Keratinocyte (primary cell): ENCODE measurements at regions not wholly inside any gene's neighbourhood (a gene's known extent, or its start where the extent isn't known, plus 50 kb on each side); places are given as distances from the start of the nearest gene placed in this dataset.

Source experiments
- DNase-seq: peaks from one replicate; pipeline ENCODE4 v3.0.0-alpha.2; 2011; ENCODE audit warnings: low read depth, missing footprints, low spot score
- FAIRE-seq: peaks from 2 replicates; lab custom pipeline; 2011; peaks lifted over from hg19 to GRCh38; lab: Jason Lieb, UNC
- H2AFZ ChIP-seq: 2 replicates; pipeline ENCODE4 v1.6.0; 2012; ENCODE audit warnings: low read length, control low read depth, inconsistent platforms; ENCODE audit not compliant: control insufficient read depth
- H3K27ac ChIP-seq: 2 replicates; pipeline ENCODE4 v1.5.1; 2011; ENCODE audit warnings: low read length; ENCODE audit not compliant: control insufficient read depth, insufficient read depth
- H3K27me3 ChIP-seq: 3 replicates; pipeline ENCODE4 v1.6.0; 2011; ENCODE audit warnings: low read length; ENCODE audit not compliant: control insufficient read depth, insufficient read depth; ENCODE audit errors: extremely low read depth
- H3K36me3 ChIP-seq, 2 experiments: 2 replicates in 1 of 2; 3 replicates in 1 of 2; pipeline ENCODE4 v1.5.1; 2011; ENCODE audit warnings: low read length in 2 of 2, mild to moderate bottlenecking in 1 of 2; ENCODE audit not compliant: control insufficient read depth in 2 of 2, insufficient read depth in 2 of 2; ENCODE audit errors: extremely low read depth in 1 of 2
- H3K4me1 ChIP-seq: 3 replicates; pipeline ENCODE4 v1.5.1; 2011; ENCODE audit warnings: low read length; ENCODE audit not compliant: control insufficient read depth, insufficient read depth; ENCODE audit errors: extremely low read depth
- H3K4me2 ChIP-seq: 3 replicates; pipeline ENCODE4 v1.6.0; 2011; ENCODE audit warnings: low read depth, low read length; ENCODE audit not compliant: control insufficient read depth, insufficient read depth; ENCODE audit errors: extremely low read depth
- H3K4me3 ChIP-seq, 3 experiments: fragments of 200-600 bp in 1 of 3; sonication (generic) in 1 of 3; 2 replicates in 2 of 3; 3 replicates in 1 of 3; pipeline ENCODE4 v1.5.1; 2011 to 2016; ENCODE audit warnings: low read length in 3 of 3, mild to moderate bottlenecking in 3 of 3, control low read depth in 2 of 3, inconsistent platforms in 1 of 3, low read depth in 1 of 3, mixed read lengths in 1 of 3, mixed run types in 1 of 3, moderate library complexity in 1 of 3; ENCODE audit not compliant: control insufficient read depth in 2 of 3, insufficient read depth in 2 of 3; ENCODE audit errors: extremely low read depth in 1 of 3
- H3K79me2 ChIP-seq: 2 replicates; pipeline ENCODE4 v1.6.0; 2012; ENCODE audit warnings: low read length; ENCODE audit not compliant: control insufficient read depth, insufficient read depth
- H3K9ac ChIP-seq: 3 replicates; pipeline ENCODE4 v1.6.0; 2011; ENCODE audit warnings: low read length; ENCODE audit not compliant: control insufficient read depth, insufficient read depth; ENCODE audit errors: extremely low read depth
- H3K9me1 ChIP-seq: 3 replicates; pipeline ENCODE4 v1.6.0; 2011; ENCODE audit warnings: low read length; ENCODE audit not compliant: control insufficient read depth, insufficient read depth; ENCODE audit errors: extremely low read depth
- H3K9me3 ChIP-seq: 2 replicates; pipeline ENCODE4 v1.5.1; 2012; ENCODE audit warnings: low read depth, low read length; ENCODE audit not compliant: control insufficient read depth
- H4K20me1 ChIP-seq: 3 replicates; pipeline ENCODE4 v1.6.0; 2011; ENCODE audit warnings: low read length; ENCODE audit not compliant: control insufficient read depth, insufficient read depth; ENCODE audit errors: extremely low read depth
- CTCF ChIP-seq, 3 experiments: IDR thresholded peaks in 1 of 3; conservative IDR thresholded peaks in 1 of 3; optimal IDR thresholded peaks in 1 of 3; 2 replicates in 2 of 3; 3 replicates in 1 of 3; pipeline versions ENCODE3 to v1.5.1; 2011; ENCODE audit warnings: low read length in 3 of 3, mild to moderate bottlenecking in 3 of 3, moderate library complexity in 2 of 3, control low read depth in 1 of 3, inconsistent platforms in 1 of 3; ENCODE audit not compliant: insufficient read depth in 2 of 3; ENCODE audit errors: extremely low read depth in 1 of 3
- EZH2 ChIP-seq: IDR thresholded peaks from one replicate; pipeline ENCODE4 v1.6.1; 2012; ENCODE audit warnings: inconsistent platforms, mild to moderate bottlenecking, low read length, moderate library complexity
- dilution Hi-C: fragments of 300-500 bp; cut with MboI; formaldehyde crosslinking; loops from one replicate; pipeline ENCODE4 v1.7.0; 2020; ENCODE audit warnings: low sequenced_read_pairs; ENCODE audit not compliant: extremely low pct_ligation_motif_present

DNA sequence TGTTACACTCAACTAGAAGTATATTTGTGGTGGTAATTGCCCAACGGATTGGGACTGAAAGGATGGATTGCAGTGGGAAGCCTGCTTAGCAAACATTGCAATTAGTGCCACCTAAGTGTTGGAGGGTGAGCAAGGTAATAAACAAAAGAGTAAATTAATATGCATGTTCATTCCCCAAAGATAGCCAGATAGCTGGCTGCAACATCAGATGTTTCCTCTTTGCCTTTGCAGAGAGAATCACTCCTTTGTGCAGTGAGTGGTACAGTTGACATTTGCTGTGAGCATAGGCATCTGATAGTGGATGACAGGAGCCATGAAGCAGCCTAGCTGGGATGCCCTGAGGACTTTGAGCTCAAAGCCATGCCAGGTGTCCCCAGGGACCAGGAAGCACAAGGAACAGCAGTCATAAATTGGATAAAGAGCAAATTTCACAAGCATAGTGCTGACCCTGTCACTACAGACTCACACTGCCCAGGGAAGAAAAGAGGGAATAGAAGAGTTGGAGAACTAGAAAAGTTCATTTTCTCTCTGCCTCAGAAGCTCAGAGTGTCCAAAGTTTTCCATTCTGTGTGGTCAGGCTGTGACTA lies 336.1 kb upstream of the SLC30A5 start:
- Histone ChIP-seq H2AFZ (no peak overlapping the region), H3K9ac (no peak overlapping the region), H3K9me3 (no peaks in the 10 kb centered on the region), H3K27ac (no peak overlapping the region), H3K79me2 (no peaks in the 10 kb centered on the region), H3K36me3 (no peaks in the 10 kb centered on the region), H3K4me2 (no peak overlapping the region), H3K27me3 (peaks cover 18% of the 10 kb centered on the region), H3K4me1 (no peaks in the 10 kb centered on the region), H3K9me1 (no peaks in the 10 kb centered on the region), H4K20me1 (no peaks in the 10 kb centered on the region), H3K4me3 (no peak overlapping the region)
- dilution Hi-C loops = no loop called here
- DNase-seq (no peak), FAIRE-seq (no peak)
- TF ChIP-seq CTCF (optimal IDR thresholded peaks at IDR 0.05 in 1 of 3, IDR thresholded peaks at IDR 0.05 in 1 of 3, conservative IDR thresholded peaks at IDR 0.05 in 1 of 3; ENCODE audit: extremely low read depth in 1 of 3, insufficient read depth in 2 of 3, low read length in 3 of 3) (no peak), EZH2 (no peak)

- Histone ChIP-seq H3K4me2 (no peak overlapping the region), H3K36me3 (no peaks in the 10 kb centered on the region), H3K79me2 (no peaks in the 10 kb centered on the region), H3K27me3 (peaks cover 13% of the 10 kb centered on the region), H3K4me3 (no peak overlapping the region), H4K20me1 (no peaks in the 10 kb centered on the region), H3K4me1 (no peaks in the 10 kb centered on the region), H3K9me3 (no peaks in the 10 kb centered on the region), H3K9me1 (no peaks in the 10 kb centered on the region), H2AFZ (no peak overlapping the region), H3K27ac (no peak overlapping the region), H3K9ac (no peak overlapping the region)
- dilution Hi-C loops = no loop called here
- TF ChIP-seq CTCF (optimal IDR thresholded peaks at IDR 0.05 in 1 of 3, IDR thresholded peaks at IDR 0.05 in 1 of 3, conservative IDR thresholded peaks at IDR 0.05 in 1 of 3; ENCODE audit: extremely low read depth in 1 of 3, insufficient read depth in 2 of 3, low read length in 3 of 3) (no peak), EZH2 (no peak)
- DNase-seq (no peak), FAIRE-seq (no peak)
Observed at GRCh38 chr5:68759593-68759992, 334.2 kb upstream of the SLC30A5 start.
